SK-N-SH treated with all-trans-retinoic acid at 6 μM for 48 hours (cell line): ENCODE measurements at regions not wholly inside any gene's neighbourhood (a gene's known extent, or its start where the extent isn't known, plus 50 kb on each side); places are given as distances from the start of the nearest gene placed in this dataset.

ENCODE experiments used
- ARNTL ChIP-seq: fragments of 450-650 bp; formaldehyde crosslinking; IDR thresholded peaks from 2 replicates; pipeline ENCODE4 v1.5.0; 2020; ENCODE audit warnings: low read depth, mild to moderate bottlenecking, moderate library complexity, borderline replicate concordance
- CREB5 ChIP-seq: fragments of 250-450 bp; sonication (Bioruptor Pico); IDR thresholded peaks from 2 replicates; pipeline ENCODE4 v1.5.1; 2020; ENCODE audit warnings: low read depth, mild to moderate bottlenecking, moderate library complexity
- CSRNP3 ChIP-seq: fragments of 250-450 bp; sonication (Bioruptor Pico); IDR thresholded peaks from 2 replicates; pipeline ENCODE4 v1.5.1; 2021; ENCODE audit warnings: mild to moderate bottlenecking, moderate library complexity
- GLIS3 ChIP-seq: fragments of 250-450 bp; sonication (Bioruptor Pico); IDR thresholded peaks from 2 replicates; pipeline ENCODE4 v1.5.0; 2020; ENCODE audit warnings: mild to moderate bottlenecking, moderate library complexity
- OSR1 ChIP-seq: fragments of 250-450 bp; sonication (Bioruptor Pico); IDR thresholded peaks from 2 replicates; pipeline ENCODE4 v1.8.0; 2022; ENCODE audit warnings: moderate library complexity, mild to moderate bottlenecking, inconsistent platforms
- PATZ1 ChIP-seq: fragments of 250-450 bp; sonication (Bioruptor Pico); IDR thresholded peaks from 2 replicates; pipeline ENCODE4 v1.8.0; 2020; ENCODE audit warnings: mild to moderate bottlenecking, moderate library complexity, borderline replicate concordance
- RARB ChIP-seq: fragments of 250-450 bp; sonication (Bioruptor Pico); IDR thresholded peaks from 2 replicates; pipeline ENCODE4 v1.8.0; 2021; ENCODE audit warnings: mild to moderate bottlenecking, moderate library complexity
- TCF4 ChIP-seq: fragments of 250-450 bp; sonication (Bioruptor Pico); IDR thresholded peaks from 2 replicates; pipeline ENCODE4 v1.8.0; 2021; ENCODE audit warnings: mild to moderate bottlenecking, moderate library complexity, borderline replicate concordance
- TOX ChIP-seq: fragments of 250-450 bp; sonication (Bioruptor Pico); IDR thresholded peaks from 2 replicates; pipeline ENCODE4 v1.8.0; 2021; ENCODE audit warnings: mild to moderate bottlenecking, moderate library complexity, borderline replicate concordance
- ZFP30 ChIP-seq: fragments of 450-650 bp; formaldehyde crosslinking; IDR thresholded peaks from 2 replicates; pipeline ENCODE4 v1.5.0; 2022; ENCODE audit warnings: mild to moderate bottlenecking, moderate library complexity
- ZNF565 ChIP-seq: fragments of 450-650 bp; formaldehyde crosslinking; conservative IDR thresholded peaks from 2 replicates; pipeline ENCODE4 v1.5.0; 2020; ENCODE audit warnings: low read depth, mild to moderate bottlenecking, moderate library complexity
- ZNF8 ChIP-seq: fragments of 450-650 bp; formaldehyde crosslinking; IDR thresholded peaks from 2 replicates; pipeline ENCODE4 v1.5.0; 2020; ENCODE audit warnings: mild to moderate bottlenecking, moderate library complexity

GRCh38 chr14:71448431-71449315, 483.6 kb upstream of the RGS6 start:
- TF ChIP-seq ZNF8 (CRISPR knock-in tag), result no peak
- TF ChIP-seq RARB (CRISPR knock-in tag), result no peak
- no peak for TF ChIP-seq OSR1 (CRISPR knock-in tag)
- TF ChIP-seq ZFP30 (CRISPR knock-in tag), result no peak
- TF ChIP-seq CSRNP3 (CRISPR knock-in tag), result no peak
- no peak for TF ChIP-seq TOX (CRISPR knock-in tag)
- no peak for TF ChIP-seq CREB5 (CRISPR knock-in tag)
- TF ChIP-seq GLIS3 (CRISPR knock-in tag), result no peak
- TF ChIP-seq ZNF565, result no peak
- no peak for TF ChIP-seq ARNTL (CRISPR knock-in tag)
- no peak for TF ChIP-seq TCF4
- TF ChIP-seq PATZ1 (CRISPR knock-in tag), result no peak
